ENCODE measurements at regions not wholly inside any gene's neighbourhood (a gene's known extent, or its start where the extent isn't known, plus 50 kb on each side); places are given as distances from the start of the nearest gene placed in this dataset.
"Not testable (repeated sequence)": the region's sequence is repeated elsewhere in the genome, so short reads cannot be mapped to it uniquely, and the experiment has no call there.

DNA sequence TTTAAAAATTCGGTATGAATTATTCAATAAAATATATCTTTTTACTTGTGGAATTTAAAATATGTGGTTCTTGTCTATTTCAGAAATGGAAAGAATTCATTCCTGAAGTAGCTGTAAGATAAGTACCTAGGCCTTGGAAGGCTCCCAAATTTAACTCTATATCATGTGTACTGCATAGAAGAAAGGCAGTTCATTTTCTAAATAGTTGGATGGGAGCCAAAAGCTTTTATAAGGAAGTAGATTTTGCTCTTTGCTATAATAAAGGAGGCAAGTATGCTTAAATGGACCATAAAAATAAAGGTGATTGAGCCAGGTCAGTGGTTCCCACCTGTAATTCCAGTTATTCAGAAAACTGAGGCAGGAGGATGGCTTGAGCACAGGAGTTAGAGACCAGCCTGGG, 187.5 kb downstream of the ATXN7L3B start:
- no peaks in the 10 kb centered on the region for H3K4me1 Mint-ChIP-seq
- no peak overlapping the region for H3K27ac Mint-ChIP-seq
- H3K4me3 Mint-ChIP-seq: no peak overlapping the region
- DNase-seq: no peak
- no peaks in the 10 kb centered on the region for H3K36me3 Mint-ChIP-seq
- no peak for ATAC-seq (ENCODE audit: low read depth in 2 of 2)
- no peaks in the 10 kb centered on the region for H3K27me3 Mint-ChIP-seq
- H3K9me3 Mint-ChIP-seq: peaks cover 0 to 3% (median 0%) of the 10 kb centered on the region in 7 donors

DNA sequence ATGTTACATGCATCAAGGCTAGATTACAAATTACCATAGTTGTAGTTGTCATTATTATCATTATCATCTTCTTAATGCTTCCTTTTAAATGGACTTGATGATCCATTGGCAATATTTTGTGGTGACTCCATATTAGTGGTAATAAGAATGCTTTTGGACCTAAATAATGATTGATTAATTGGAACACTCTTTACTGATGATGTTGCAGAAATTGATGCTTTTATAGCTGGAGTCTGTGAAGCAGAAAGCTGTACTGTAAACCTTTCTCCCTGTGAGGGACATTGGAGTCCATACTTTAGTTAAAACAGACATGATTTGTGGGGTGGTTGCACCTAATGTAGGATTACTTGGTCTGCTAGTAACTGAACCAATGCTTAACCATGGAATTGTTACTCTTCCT, 190.4 kb downstream of the ATXN7L3B start:
- H3K27me3 Mint-ChIP-seq: no peaks in the 10 kb centered on the region
- H3K4me3 Mint-ChIP-seq: no peak overlapping the region
- H3K4me1 Mint-ChIP-seq: no peaks in the 10 kb centered on the region
- H3K9me3 Mint-ChIP-seq: peaks cover 0 to 3% (median 0%) of the 10 kb centered on the region in 7 donors
- H3K36me3 Mint-ChIP-seq: no peaks in the 10 kb centered on the region
- DNase-seq: no peak
- H3K27ac Mint-ChIP-seq: no peak overlapping the region
- ATAC-seq (ENCODE audit: low read depth in 2 of 2): no peak

DNA sequence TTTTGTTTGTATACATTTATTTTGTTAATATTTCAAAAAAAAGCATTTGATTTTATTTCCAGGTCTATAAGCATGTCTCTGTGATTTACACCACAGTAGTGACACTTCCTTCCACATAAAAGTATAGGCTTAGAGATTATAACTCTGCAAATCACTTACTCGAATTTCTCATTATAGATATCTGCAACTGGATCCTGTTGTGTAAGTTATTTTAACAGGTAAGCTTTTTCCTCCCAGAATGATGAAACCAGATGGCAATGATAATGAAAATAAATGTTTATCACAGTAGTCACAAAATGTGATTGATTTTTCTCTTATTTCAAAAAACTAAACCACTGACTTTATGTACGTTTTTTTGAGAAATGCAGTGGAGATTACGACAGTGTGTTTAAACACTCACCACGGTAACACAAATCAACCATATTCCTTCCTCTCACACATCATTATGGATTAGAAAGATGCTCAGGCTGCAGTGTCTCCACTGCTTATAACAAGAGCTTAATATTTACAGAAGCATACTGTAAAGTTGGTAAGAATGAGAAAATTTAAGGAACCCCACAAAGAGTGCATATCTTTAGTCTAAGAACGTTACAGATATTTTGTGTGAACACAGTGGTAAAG, 194.6 kb downstream of the ATXN7L3B start:
- H3K4me1 Mint-ChIP-seq: no peaks in the 10 kb centered on the region
- H3K27ac Mint-ChIP-seq: no peak overlapping the region
- H3K4me3 Mint-ChIP-seq: no peak overlapping the region
- DNase-seq (no peak), ATAC-seq (ENCODE audit: low read depth in 2 of 2) (no peak)
- H3K27me3 Mint-ChIP-seq: no peaks in the 10 kb centered on the region
- no peaks in the 10 kb centered on the region for H3K36me3 Mint-ChIP-seq
- peaks cover 0 to 3% (median 0%) of the 10 kb centered on the region in 7 donors for H3K9me3 Mint-ChIP-seq

DNA sequence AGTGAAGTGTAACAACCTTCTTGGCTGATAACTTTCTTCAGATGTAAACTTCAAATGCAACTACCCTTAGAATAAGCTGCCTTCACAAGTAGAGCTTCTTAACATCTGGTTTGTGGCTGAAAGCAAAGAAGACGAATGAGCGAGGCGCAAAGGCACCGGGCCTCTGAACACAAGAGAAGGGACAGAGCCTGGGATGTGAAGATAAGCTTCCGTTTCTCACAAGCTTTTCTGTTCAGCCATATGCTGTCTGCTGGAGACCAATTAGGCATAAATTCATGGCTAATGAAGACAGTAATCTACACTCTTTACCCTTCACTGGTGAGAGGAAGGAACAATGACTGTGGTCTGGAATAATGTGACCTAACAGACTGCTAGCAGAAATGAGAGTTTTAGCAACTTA, 195.2 kb downstream of the ATXN7L3B start:
- Mint-ChIP-seq H3K27ac (no peak overlapping the region), H3K4me1 (no peaks in the 10 kb centered on the region), H3K9me3 (peaks cover 0 to 3% (median 0%) of the 10 kb centered on the region in 7 donors), H3K36me3 (no peaks in the 10 kb centered on the region), H3K27me3 (no peaks in the 10 kb centered on the region), H3K4me3 (no peak overlapping the region)
- no peak for ATAC-seq (ENCODE audit: low read depth in 2 of 2)
- no peak for DNase-seq

DNA sequence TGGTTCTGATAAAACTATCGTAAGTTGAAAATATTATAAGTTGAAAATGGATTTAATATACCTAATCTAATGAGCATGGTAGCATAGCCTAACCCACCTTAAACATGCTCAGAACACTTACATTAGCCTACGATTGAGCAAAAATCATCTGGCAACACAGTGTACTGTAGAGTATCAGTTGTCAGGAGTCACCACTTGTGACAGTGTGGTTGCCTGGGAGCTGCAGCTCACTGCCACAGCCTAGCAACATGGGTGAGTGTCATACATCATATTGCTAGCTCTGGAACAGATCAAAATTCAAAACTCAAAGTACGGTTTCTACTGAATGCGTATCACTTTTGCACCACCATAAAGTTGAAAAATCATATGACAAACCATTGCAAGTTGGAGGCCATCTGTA, 203.5 kb downstream of the ATXN7L3B start:
- no peak for ATAC-seq (ENCODE audit: low read depth in 2 of 2)
- DNase-seq: no peak
- no peaks in the 10 kb centered on the region for H3K36me3 Mint-ChIP-seq
- H3K4me3 Mint-ChIP-seq: no peak overlapping the region
- H3K27ac Mint-ChIP-seq: no peak overlapping the region
- H3K4me1 Mint-ChIP-seq: no peaks in the 10 kb centered on the region
- H3K27me3 Mint-ChIP-seq: no peaks in the 10 kb centered on the region
- peaks cover 0 to 2% (median 0%) of the 10 kb centered on the region in 7 donors for H3K9me3 Mint-ChIP-seq

DNA sequence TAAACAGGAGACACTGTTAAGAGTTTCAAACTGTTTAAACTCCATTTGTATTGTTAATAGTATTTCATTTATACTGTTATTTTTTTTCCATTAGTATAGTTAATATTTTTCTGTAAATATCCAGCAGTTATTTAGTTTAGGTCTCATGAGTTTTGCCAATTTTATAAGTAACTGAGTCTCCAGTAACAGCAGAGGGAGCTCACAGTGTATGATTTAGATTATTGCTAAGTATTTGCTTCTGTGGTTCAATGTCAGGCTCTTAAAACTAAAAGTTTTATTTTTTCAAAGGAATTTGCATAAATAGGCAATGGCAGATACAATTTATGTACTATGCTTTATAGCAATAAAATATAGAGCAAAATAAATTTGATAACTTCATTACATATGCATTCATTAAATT, 209.7 kb downstream of the ATXN7L3B start:
- ATAC-seq (ENCODE audit: low read depth in 2 of 2) (no peak), DNase-seq (no peak)
- no peak overlapping the region for H3K27ac Mint-ChIP-seq
- H3K27me3 Mint-ChIP-seq: no peaks in the 10 kb centered on the region
- H3K4me1 Mint-ChIP-seq: no peaks in the 10 kb centered on the region
- H3K4me3 Mint-ChIP-seq: no peak overlapping the region
- peaks cover 0 to 5% (median 0%) of the 10 kb centered on the region in 7 donors for H3K9me3 Mint-ChIP-seq
- H3K36me3 Mint-ChIP-seq: no peaks in the 10 kb centered on the region

DNA sequence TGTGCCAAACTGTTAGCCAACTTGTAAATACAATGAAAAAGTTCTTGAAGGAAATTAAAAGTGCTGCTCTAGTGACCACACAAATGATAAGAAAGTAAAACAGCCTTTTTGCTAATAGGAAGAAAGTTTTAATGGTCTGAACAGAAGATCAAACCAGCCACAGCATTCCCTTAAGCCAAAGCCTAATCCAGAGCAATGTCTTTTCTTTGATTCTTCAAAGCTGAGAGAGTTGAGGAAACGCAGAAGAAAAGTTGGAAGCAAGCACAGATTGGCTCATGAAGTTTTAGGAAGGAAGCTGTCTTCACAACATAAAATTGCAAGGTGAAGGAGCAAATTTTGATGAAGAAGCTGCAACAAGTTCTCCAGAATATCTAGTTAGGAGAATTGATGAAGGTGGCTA, 213.8 kb downstream of the ATXN7L3B start:
- H3K27me3 Mint-ChIP-seq: no peaks in the 10 kb centered on the region
- H3K4me3 Mint-ChIP-seq: no peak overlapping the region
- no peak for ATAC-seq (ENCODE audit: low read depth in 2 of 2)

DNA sequence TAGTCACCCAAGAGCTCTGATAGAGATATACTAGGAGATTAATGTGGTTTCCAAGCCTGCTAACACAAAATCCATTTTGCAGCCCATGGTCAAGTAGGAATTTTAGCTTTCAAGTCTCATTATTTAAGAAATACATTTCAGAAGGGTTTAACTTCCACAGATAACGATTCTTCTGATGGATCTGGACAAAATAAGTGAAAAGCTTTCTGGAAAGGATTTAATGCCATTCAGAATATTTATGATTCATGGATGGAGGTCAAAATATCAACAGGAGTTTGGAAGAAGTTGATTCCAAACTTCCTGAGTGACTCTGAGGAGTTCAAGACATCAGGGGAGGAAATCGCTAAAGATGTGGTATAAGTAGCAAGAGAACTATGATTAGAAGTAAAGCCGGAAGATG, 214.6 kb downstream of the ATXN7L3B start:
- no peak for ATAC-seq (ENCODE audit: low read depth in 2 of 2)
- H3K4me1 Mint-ChIP-seq: no peaks in the 10 kb centered on the region
- H3K9me3 Mint-ChIP-seq: peaks cover 0 to 6% (median 3%) of the 10 kb centered on the region in 7 donors
- H3K36me3 Mint-ChIP-seq: no peaks in the 10 kb centered on the region
- H3K27ac Mint-ChIP-seq: no peak overlapping the region
- H3K27me3 Mint-ChIP-seq: no peaks in the 10 kb centered on the region
- H3K4me3 Mint-ChIP-seq: no peak overlapping the region
- DNase-seq: no peak

More for the DNA sequence above, 213.8 kb downstream of the ATXN7L3B start:
- no peak overlapping the region for H3K27ac Mint-ChIP-seq
- no peak for DNase-seq
- H3K36me3 Mint-ChIP-seq: no peaks in the 10 kb centered on the region
- no peaks in the 10 kb centered on the region for H3K4me1 Mint-ChIP-seq
- peaks cover 0 to 2% (median 0%) of the 10 kb centered on the region in 7 donors for H3K9me3 Mint-ChIP-seq

DNA sequence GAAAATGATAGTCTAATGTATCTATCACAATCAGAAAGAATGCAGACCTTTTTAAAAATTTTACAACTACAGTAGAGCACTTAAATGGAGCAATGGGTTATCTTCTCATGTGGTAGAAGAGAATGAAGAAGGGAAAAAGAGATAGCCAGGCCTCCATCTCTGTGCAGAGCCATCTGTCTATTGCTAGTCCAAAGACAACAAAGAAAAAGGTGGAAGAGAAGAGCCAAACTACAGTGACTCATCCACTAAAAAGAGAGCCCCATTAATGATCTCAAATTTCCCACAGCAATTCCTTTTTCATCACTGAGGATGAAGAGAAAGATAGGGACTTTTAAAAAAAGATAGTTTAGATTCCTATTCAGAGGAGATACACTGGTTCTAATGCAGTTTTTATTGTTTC, 232.9 kb downstream of the ATXN7L3B start:
- ATAC-seq (ENCODE audit: low read depth in 2 of 2) (no peak), DNase-seq (no peak)
- H3K27me3 Mint-ChIP-seq: no peaks in the 10 kb centered on the region
- H3K4me3 Mint-ChIP-seq: no peak overlapping the region
- peak overlapping the region in 1 of 6 donors; percentile 29 for H3K27ac Mint-ChIP-seq
- H3K9me3 Mint-ChIP-seq: no peaks in the 10 kb centered on the region
- H3K4me1 Mint-ChIP-seq: no peaks in the 10 kb centered on the region
- H3K36me3 Mint-ChIP-seq: no peaks in the 10 kb centered on the region

DNA sequence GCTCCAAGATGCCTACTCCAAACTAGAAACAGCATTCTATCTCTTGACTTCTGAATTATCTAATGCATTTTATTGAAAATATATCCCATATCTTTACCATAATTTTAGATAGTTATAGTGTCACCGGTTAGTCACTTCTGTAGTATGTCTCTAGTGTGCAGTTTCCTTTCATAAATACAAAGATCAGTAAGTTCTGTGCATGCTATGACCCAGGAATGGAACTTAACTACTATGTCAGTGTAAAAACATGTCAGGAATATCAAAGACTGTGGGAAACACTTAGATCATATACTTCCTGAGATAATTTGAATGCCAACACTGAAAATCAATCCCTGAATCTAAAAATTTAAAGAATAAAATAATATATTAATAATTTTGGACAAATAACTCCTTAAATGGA, 237.6 kb downstream of the ATXN7L3B start:
- DNase-seq (no peak), ATAC-seq (ENCODE audit: low read depth in 2 of 2) (no peak)
- H3K36me3 Mint-ChIP-seq: no peaks in the 10 kb centered on the region
- no peaks in the 10 kb centered on the region for H3K27me3 Mint-ChIP-seq
- H3K9me3 Mint-ChIP-seq: no peaks in the 10 kb centered on the region
- no peak overlapping the region for H3K4me3 Mint-ChIP-seq
- no peak overlapping the region for H3K27ac Mint-ChIP-seq
- no peaks in the 10 kb centered on the region for H3K4me1 Mint-ChIP-seq

DNA sequence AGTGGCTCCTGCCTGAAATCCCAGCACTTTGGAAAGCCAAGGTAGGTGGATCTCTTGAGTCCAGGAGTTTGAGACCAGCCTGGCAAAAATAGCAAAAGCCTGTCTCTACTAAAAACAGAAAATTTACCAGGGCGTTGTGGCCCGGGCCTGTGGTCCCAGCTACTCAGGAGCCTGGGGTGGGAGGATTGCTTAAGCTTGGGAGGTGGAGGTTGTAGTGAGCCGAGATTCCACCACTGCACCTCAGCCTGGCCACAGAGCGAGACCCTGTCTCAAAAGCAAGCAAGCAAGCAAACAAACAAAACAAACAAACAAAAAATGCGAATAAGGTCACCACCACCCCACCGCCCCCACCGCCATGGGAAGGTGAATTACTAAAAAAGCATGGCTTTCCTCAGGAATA, 238.7 kb downstream of the ATXN7L3B start:
- Mint-ChIP-seq H3K9me3 (no peaks in the 10 kb centered on the region), H3K4me3 (no peak overlapping the region), H3K4me1 (no peaks in the 10 kb centered on the region), H3K36me3 (no peaks in the 10 kb centered on the region), H3K27ac (no peak overlapping the region), H3K27me3 (no peaks in the 10 kb centered on the region)
- DNase-seq (no peak), ATAC-seq (ENCODE audit: low read depth in 2 of 2) (no peak)

DNA sequence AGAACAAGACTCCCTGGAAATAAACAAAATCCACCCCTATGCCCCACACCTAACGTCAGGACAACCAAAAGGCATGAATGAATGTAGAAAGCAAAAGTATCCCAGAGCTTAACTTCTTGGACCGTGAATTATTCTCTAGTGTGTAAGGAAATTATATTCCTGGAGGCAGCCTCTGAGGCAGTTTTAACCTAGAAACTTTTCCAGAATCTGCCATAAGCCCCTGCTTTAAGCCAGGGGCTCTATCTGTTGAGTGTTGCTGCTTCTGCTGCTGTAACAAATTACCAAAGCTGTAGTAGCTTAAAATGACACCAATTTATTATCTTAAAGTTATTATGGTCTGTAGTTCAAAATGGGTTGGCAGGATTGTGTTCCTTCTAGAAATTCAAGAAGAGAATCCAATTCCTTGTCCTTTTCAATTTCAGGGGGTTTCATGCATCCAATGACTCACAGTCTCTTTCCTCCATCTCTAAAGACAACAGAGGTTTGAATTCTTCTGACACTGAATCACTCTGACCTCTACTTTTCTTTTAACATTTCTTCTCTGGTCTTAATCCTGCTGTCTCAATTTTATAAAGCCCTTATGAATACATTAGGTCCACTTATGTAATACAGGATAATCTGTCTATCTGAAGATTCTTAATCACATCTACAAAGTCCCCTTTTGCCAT, 242.7 kb downstream of the ATXN7L3B start:
- Mint-ChIP-seq H3K36me3 (no peaks in the 10 kb centered on the region), H3K27me3 (no peaks in the 10 kb centered on the region), H3K4me1 (no peaks in the 10 kb centered on the region), H3K9me3 (peaks cover 0 to 2% (median 0%) of the 10 kb centered on the region in 7 donors), H3K4me3 (no peak overlapping the region), H3K27ac (no peak overlapping the region)
- no peak for ATAC-seq (ENCODE audit: low read depth in 2 of 2)
- DNase-seq: no peak

DNA sequence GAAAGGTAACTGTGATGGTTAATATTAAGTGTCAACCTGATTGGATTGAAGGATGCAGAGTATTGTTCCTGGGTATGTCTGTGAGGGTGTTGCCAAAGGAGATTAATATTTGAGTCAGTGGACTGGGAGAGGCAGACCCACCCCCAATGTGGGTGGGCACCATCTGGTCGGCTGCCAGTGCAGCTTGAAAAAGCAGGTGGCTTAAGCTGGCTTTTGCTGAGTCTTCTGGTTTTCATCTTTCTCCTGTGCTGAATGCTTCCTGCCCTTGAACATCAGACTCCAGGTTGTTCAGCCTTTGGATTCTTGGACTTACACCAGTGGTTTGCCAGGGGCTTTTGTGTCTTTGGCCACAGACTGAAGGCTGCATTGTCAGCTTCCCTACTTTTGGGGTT, 243.2 kb downstream of the ATXN7L3B start:
- not testable (repeated sequence) for H3K27ac Mint-ChIP-seq; H3K4me3 Mint-ChIP-seq; H3K4me1 Mint-ChIP-seq; H3K27me3 Mint-ChIP-seq; H3K9me3 Mint-ChIP-seq; DNase-seq; ATAC-seq (ENCODE audit: low read depth in 2 of 2); H3K36me3 Mint-ChIP-seq

DNA sequence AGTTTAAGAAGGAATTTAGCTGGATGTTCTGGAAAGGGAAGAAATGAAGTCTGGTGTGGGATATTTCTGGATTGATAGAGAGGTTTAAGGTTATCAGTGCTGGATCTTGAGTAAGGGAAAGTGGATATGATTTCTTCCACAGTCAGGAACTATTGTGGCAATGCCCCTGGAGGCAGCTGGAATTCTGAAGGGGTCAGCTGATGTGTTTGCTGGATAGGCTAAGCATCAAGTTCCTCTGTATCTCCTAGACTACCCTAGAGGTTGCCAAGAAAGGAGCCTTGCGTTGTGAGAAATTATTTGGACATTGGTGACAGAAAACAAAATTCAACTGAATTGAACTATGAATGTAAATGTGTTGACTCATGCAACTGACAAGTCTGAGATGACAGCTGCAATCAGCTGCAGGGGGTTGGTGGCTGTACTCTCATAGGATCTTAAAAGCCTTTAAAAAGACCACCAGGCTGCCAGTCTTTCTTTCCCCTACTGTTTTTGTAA, 244.4 kb downstream of the ATXN7L3B start:
- DNase-seq: no peak
- no peak overlapping the region for H3K4me3 Mint-ChIP-seq

More for the DNA sequence above, 244.4 kb downstream of the ATXN7L3B start:
- H3K4me1 Mint-ChIP-seq: no peaks in the 10 kb centered on the region
- no peak overlapping the region for H3K27ac Mint-ChIP-seq
- no peaks in the 10 kb centered on the region for H3K27me3 Mint-ChIP-seq
- H3K36me3 Mint-ChIP-seq: no peaks in the 10 kb centered on the region
- peaks cover 0 to 4% (median 0%) of the 10 kb centered on the region in 7 donors for H3K9me3 Mint-ChIP-seq
- no peak for ATAC-seq (ENCODE audit: low read depth in 2 of 2)

All from naive B cell (primary cell).